Progenitor cell of endocrine pancreas (in vitro differentiated cells): ENCODE measurements at regions not wholly inside any gene's neighbourhood (a gene's known extent, or its start where the extent isn't known, plus 50 kb on each side); places are given as distances from the start of the nearest gene placed in this dataset.

Experiments used
- DNase-seq: peaks from one replicate; pipeline ENCODE4 v3.0.0; 2021; ENCODE audit warnings: low spot score; ENCODE audit not compliant: unreplicated experiment
- H3K27ac Mint-ChIP-seq: 2 replicates; pipeline ENCODE4 v1.8.0; 2021; ENCODE audit warnings: mild to moderate bottlenecking, moderate library complexity, mixed read lengths
- H3K27me3 Mint-ChIP-seq: 2 replicates; pipeline ENCODE4 v1.8.0; 2021; ENCODE audit warnings: mixed read lengths
- H3K36me3 Mint-ChIP-seq: 2 replicates; pipeline ENCODE4 v1.8.0; 2022; ENCODE audit warnings: mixed read lengths; ENCODE audit not compliant: insufficient read depth
- H3K4me1 Mint-ChIP-seq: 2 replicates; pipeline ENCODE4 v1.8.0; 2021; ENCODE audit warnings: low read depth, mixed read lengths
- H3K4me3 Mint-ChIP-seq: 2 replicates; pipeline ENCODE4 v1.8.0; 2021; ENCODE audit warnings: low read depth, mild to moderate bottlenecking, moderate library complexity, mixed read lengths
- H3K9me3 Mint-ChIP-seq: 2 replicates; pipeline ENCODE4 v1.8.0; 2021; ENCODE audit warnings: low read depth, mixed read lengths
- TF ChIP-seq, protein P1 (sequence below): fragments of 200-600 bp; sonication (generic); IDR thresholded peaks from one replicate; pipeline ENCODE4 v1.5.0; 2021; ENCODE audit warnings: antibody characterized with exemption, mild to moderate bottlenecking; ENCODE audit not compliant: unreplicated experiment

DNA sequence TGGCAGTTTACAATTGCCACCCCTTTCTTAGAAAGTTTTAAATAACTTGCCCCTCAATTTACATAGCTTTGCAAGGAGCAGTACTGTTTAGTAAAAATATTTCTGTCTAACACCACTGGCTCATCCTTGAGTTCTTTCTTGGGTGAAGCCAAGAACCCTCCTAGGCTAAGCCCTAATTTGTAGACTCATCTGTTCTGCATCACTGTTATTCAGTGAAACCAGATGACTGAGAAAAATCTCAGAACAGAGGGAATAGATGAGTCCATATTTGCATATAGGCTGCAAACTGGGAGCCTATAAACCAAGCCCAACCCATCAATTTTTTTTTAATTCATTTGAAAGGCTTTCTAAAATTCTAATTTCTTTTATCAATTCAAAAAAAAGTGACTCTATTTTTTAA lies 161.4 kb upstream of the TFPI start:
- no peak overlapping the region for H3K4me3 Mint-ChIP-seq
- TF ChIP-seq, protein P1, sequence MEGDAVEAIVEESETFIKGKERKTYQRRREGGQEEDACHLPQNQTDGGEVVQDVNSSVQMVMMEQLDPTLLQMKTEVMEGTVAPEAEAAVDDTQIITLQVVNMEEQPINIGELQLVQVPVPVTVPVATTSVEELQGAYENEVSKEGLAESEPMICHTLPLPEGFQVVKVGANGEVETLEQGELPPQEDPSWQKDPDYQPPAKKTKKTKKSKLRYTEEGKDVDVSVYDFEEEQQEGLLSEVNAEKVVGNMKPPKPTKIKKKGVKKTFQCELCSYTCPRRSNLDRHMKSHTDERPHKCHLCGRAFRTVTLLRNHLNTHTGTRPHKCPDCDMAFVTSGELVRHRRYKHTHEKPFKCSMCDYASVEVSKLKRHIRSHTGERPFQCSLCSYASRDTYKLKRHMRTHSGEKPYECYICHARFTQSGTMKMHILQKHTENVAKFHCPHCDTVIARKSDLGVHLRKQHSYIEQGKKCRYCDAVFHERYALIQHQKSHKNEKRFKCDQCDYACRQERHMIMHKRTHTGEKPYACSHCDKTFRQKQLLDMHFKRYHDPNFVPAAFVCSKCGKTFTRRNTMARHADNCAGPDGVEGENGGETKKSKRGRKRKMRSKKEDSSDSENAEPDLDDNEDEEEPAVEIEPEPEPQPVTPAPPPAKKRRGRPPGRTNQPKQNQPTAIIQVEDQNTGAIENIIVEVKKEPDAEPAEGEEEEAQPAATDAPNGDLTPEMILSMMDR: no peak
- no peaks in the 10 kb centered on the region for H3K9me3 Mint-ChIP-seq
- H3K27me3 Mint-ChIP-seq: no peaks in the 10 kb centered on the region
- no peaks in the 10 kb centered on the region for H3K36me3 Mint-ChIP-seq
- H3K27ac Mint-ChIP-seq: no peak overlapping the region
- DNase-seq: no peak
- H3K4me1 Mint-ChIP-seq: no peaks in the 10 kb centered on the region

DNA sequence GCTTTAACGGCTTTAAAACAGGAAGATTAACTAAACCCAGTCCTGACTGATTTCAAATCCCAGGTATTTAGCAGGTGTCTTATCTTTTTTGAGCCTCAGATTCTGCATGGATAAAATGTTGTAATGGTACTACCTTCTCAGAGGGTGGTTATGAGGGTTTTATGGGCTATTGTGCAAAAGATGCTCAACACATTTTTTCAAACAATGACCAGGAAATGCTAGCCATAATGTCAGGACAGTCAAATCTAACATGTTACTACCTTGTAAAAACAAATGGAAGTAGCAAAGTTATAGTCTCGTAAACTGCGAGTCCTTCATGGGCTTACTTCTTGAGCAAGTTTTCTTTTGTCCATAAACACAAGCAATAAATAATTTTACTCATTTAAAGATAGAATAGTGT lies 162.1 kb upstream of the TFPI start:
- Mint-ChIP-seq H3K27ac (no peak overlapping the region), H3K9me3 (peaks cover 6% of the 10 kb centered on the region), H3K36me3 (no peaks in the 10 kb centered on the region), H3K4me1 (no peaks in the 10 kb centered on the region), H3K27me3 (no peaks in the 10 kb centered on the region), H3K4me3 (no peak overlapping the region)
- no peak for DNase-seq
- TF ChIP-seq, protein P1: no peak

DNA sequence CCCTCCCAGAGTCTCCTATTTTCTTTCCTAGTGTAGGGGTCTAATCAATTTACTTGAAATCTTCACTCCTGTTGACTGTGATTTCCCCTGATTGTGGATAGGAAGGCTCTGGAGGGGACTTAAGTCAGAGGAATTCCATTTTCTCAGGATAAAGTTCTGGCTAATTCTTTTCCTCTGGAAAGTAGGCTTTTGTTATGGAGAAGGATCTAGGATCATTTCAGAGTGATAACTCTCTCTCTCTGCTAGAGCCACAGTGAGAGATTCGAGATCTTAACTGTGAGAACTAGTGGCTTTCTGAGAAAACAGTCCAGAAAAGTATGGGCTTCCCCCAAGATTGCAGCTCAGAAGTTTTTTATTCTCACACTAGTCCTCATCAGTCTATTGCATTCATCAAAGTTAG lies 163.9 kb upstream of the TFPI start:
- Mint-ChIP-seq H3K27ac (no peak overlapping the region), H3K36me3 (no peaks in the 10 kb centered on the region), H3K4me1 (no peaks in the 10 kb centered on the region), H3K27me3 (no peaks in the 10 kb centered on the region), H3K9me3 (peaks cover 10% of the 10 kb centered on the region), H3K4me3 (no peak overlapping the region)
- DNase-seq: no peak
- TF ChIP-seq, protein P1: no peak

DNA sequence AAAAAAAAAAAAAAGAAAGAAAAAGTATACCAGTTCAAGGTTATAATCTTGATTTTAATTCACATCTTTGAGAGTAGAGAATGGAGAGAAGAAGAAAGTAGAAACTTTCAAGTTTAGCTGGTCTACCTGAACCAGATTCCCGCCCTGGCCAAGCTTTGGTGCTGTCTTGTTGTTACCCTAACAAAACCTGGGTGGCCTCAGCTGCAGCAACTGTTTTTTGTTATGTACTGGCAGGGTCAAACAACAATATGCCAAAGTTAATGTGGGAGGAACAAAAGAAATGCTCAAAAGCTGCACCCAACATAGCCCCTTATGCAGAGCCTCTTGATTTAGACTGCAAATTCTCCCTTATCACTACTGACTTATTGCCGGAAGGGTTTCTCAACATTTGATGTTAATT lies 165.3 kb upstream of the TFPI start:
- Mint-ChIP-seq H3K27me3 (no peaks in the 10 kb centered on the region), H3K9me3 (peaks cover 12% of the 10 kb centered on the region), H3K36me3 (no peaks in the 10 kb centered on the region), H3K4me1 (no peaks in the 10 kb centered on the region), H3K4me3 (no peak overlapping the region), H3K27ac (no peak overlapping the region)
- no peak for DNase-seq
- TF ChIP-seq, protein P1: no peak

DNA sequence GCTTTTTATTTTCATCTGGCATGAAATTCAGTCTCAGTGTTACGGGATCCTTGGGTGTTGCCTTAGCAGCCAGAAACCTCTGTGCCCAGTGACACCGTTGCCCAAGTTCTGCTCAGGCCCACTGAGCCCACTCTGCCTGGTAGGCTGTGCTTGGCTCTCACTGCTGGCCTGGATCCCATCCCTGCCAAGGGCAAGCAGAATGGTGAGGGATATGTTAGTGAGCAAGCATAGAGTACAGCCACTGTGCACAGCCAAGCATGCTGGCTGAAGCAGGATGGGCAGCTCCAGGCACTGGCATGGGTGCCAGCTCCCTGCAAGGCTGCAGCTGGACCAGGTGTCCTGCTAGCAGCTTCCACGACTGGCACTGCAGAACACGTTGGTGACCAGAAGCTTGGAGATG lies 194.7 kb upstream of the TFPI start:
- Mint-ChIP-seq H3K27ac (no peak overlapping the region), H3K4me1 (no peaks in the 10 kb centered on the region), H3K36me3 (no peaks in the 10 kb centered on the region), H3K4me3 (no peak overlapping the region), H3K27me3 (no peaks in the 10 kb centered on the region), H3K9me3 (peaks cover 4% of the 10 kb centered on the region)
- no peak for DNase-seq
- TF ChIP-seq, protein P1: no peak
